B cell (primary cell): ENCODE measurements at regions not wholly inside any gene's neighbourhood (a gene's known extent, or its start where the extent isn't known, plus 50 kb on each side); places are given as distances from the start of the nearest gene placed in this dataset.

ENCODE experiments used
- ATAC-seq: fragments of 200-7000 bp; cut with Tn5 transposase; one replicate; pipeline ENCODE4 v1.10.0; 2021; ENCODE audit warnings: low read depth, mild to moderate bottlenecking, moderate number of reproducible peaks, moderate library complexity
- CTCF ChIA-PET: fragments of 350-600 bp; sonication (Branson Sonifier 250); formaldehyde crosslinking; loops from one replicate; lab custom pipeline; 2021; ENCODE audit warnings: antibody characterized with exemption, inconsistent platforms; lab: Charles Lee
- POLR2A ChIA-PET: fragments of 350-600 bp; sonication (Branson Sonifier 250); formaldehyde crosslinking; loops from one replicate; lab custom pipeline; 2021; ENCODE audit warnings: antibody characterized with exemption; lab: Charles Lee
- DNase-seq: peaks from one replicate; pipeline ENCODE4 v3.0.0; 2013
- H2AFZ ChIP-seq: 2 replicates; pipeline ENCODE4 v1.6.1; 2012; ENCODE audit warnings: mild to moderate bottlenecking, low read depth, low read length; ENCODE audit not compliant: insufficient read depth, poor library complexity, severe bottlenecking
- H3K27ac ChIP-seq, 2 donors: 1 replicate in 1 of 2; 2 replicates in 1 of 2; pipeline ENCODE4 v1.5.1; 2012 to 2013; ENCODE audit warnings: low read length in 2 of 2, mild to moderate bottlenecking in 2 of 2, moderate library complexity in 1 of 2
- H3K27me3 ChIP-seq, 4 experiments: fragments of 200-600 bp in 1 of 4; sonication (generic) in 1 of 4; replicated peaks in 1 of 4; 1 replicate in 2 of 4; 2 replicates in 2 of 4; pipeline versions ENCODE4 v1.6.1 to v1.7.0; 2013 to 2016; ENCODE audit warnings: low read length in 3 of 4, mild to moderate bottlenecking in 2 of 4, mixed read lengths in 1 of 4, moderate library complexity in 1 of 4; ENCODE audit not compliant: insufficient read depth in 4 of 4, control insufficient read depth in 3 of 4; ENCODE audit errors: control extremely low read depth in 1 of 4
- H3K36me3 ChIP-seq, 2 experiments: replicated peaks in 1 of 2; 1 replicate in 1 of 2; 2 replicates in 1 of 2; pipeline versions ENCODE4 v1.6.1 to v1.7.1; 2013; ENCODE audit warnings: low read length in 1 of 2; ENCODE audit not compliant: insufficient read depth in 2 of 2, control insufficient read depth in 1 of 2; ENCODE audit errors: control extremely low read depth in 1 of 2, extremely low read depth in 1 of 2
- H3K4me1 ChIP-seq, 2 donors: fragments of 200-600 bp in 1 of 2; sonication (generic) in 1 of 2; 1 replicate in 1 of 2; 2 replicates in 1 of 2; pipeline versions ENCODE4 v1.5.1 to v1.6.1; 2013 to 2017; ENCODE audit warnings: low read length in 2 of 2; ENCODE audit not compliant: control insufficient read depth in 2 of 2, insufficient read depth in 2 of 2
- H3K4me2 ChIP-seq: replicated peaks from 2 replicates; pipeline ENCODE3; 2012; ENCODE audit warnings: mild to moderate bottlenecking, low read depth, low read length; ENCODE audit not compliant: poor library complexity, severe bottlenecking
- H3K4me3 ChIP-seq, 5 experiments: fragments of 200-600 bp in 1 of 5; sonication (generic) in 1 of 5; 1 replicate in 3 of 5; 2 replicates in 2 of 5; pipeline versions ENCODE4 v1.5.1 to v1.7.0; 2011 to 2016; ENCODE audit warnings: low read length in 4 of 5, mild to moderate bottlenecking in 4 of 5, low read depth in 2 of 5, control low read depth in 1 of 5, moderate library complexity in 1 of 5; ENCODE audit not compliant: insufficient read depth in 1 of 5; ENCODE audit errors: control extremely low read depth in 1 of 5, extremely low read depth in 1 of 5
- H3K79me2 ChIP-seq: fragments of 200-600 bp; sonication (generic); one replicate; pipeline ENCODE4 v1.6.0; 2016; ENCODE audit warnings: low read length; ENCODE audit not compliant: control insufficient read depth, insufficient read depth
- H3K9ac ChIP-seq: fragments of 200-600 bp; sonication (generic); 2 replicates; pipeline ENCODE4 v1.6.1; 2017; ENCODE audit warnings: mild to moderate bottlenecking, low read length, moderate library complexity
- H3K9me3 ChIP-seq, 3 donors: one replicate each; pipeline versions ENCODE4 v1.6.1 to v1.7.1; 2013; ENCODE audit warnings: low read length in 2 of 3; ENCODE audit not compliant: control insufficient read depth in 2 of 3, insufficient read depth in 1 of 3; ENCODE audit errors: control extremely low read depth in 1 of 3
- H4K20me1 ChIP-seq: 2 replicates; pipeline ENCODE4 v1.6.0; 2012; ENCODE audit warnings: mild to moderate bottlenecking, low read length; ENCODE audit not compliant: insufficient read depth, control insufficient read depth, poor library complexity, severe bottlenecking
- H3K27ac Mint-ChIP-seq: one replicate; pipeline ENCODE4 v1.8.0; 2021; ENCODE audit warnings: mixed read lengths
- H3K27me3 Mint-ChIP-seq: one replicate; pipeline ENCODE4 v1.8.0; 2021; ENCODE audit warnings: mixed read lengths
- H3K4me1 Mint-ChIP-seq: one replicate; pipeline ENCODE4 v1.8.0; 2021; ENCODE audit warnings: mixed read lengths
- H3K4me3 Mint-ChIP-seq: one replicate; pipeline ENCODE4 v1.8.0; 2021; ENCODE audit warnings: mixed read lengths
- H3K9me3 Mint-ChIP-seq: one replicate; pipeline ENCODE4 v1.8.0; 2022; ENCODE audit warnings: mixed read lengths; ENCODE audit not compliant: insufficient read depth
- CTCF ChIP-seq: fragments of 200-600 bp; IDR thresholded peaks from one replicate; pipeline ENCODE4 v1.8.0; 2022; ENCODE audit warnings: antibody characterized with exemption, mild to moderate bottlenecking
- EZH2 ChIP-seq: IDR thresholded peaks from 2 replicates; pipeline ENCODE4 v1.6.1; 2012; ENCODE audit warnings: borderline replicate concordance, low read depth, mild to moderate bottlenecking, moderate library complexity, low read length; ENCODE audit not compliant: insufficient read depth, poor library complexity, severe bottlenecking
- WGBS: methylation state at CpG from one replicate; pipeline ENCODE4 v1.1.5; 2013; ENCODE audit warnings: missing lambda C conversion rate; ENCODE audit not compliant: insufficient coverage; 5-methylcytosine and 5-hydroxymethylcytosine counted together
- intact Hi-C: fragments of 100-400 bp; cut with micrococcal nuclease; formaldehyde crosslinking; loops from one replicate; pipeline ENCODE4 v1.10.0; 2022

- ATAC-seq (no peak), DNase-seq (no peak)
- H3K9ac ChIP-seq: no peak overlapping the region
- Mint-ChIP-seq H3K9me3 (no peaks in the 10 kb centered on the region), H3K4me1 (no peaks in the 10 kb centered on the region), H3K27ac (no peak overlapping the region), H3K4me3 (no peak overlapping the region), H3K27me3 (peaks cover 4% of the 10 kb centered on the region)
- no peaks in the 10 kb centered on the region for H4K20me1 ChIP-seq
- no peak overlapping the region for H3K4me2 ChIP-seq
- H3K4me1 ChIP-seq: no peaks in the 10 kb centered on the region
- no peaks in the 10 kb centered on the region for H3K9me3 ChIP-seq
- ChIA-PET POLR2A (no interaction called here), CTCF (no interaction called here)
- intact Hi-C loops: no loop called here
- no peak for TF ChIP-seq CTCF
- no peak for TF ChIP-seq EZH2
- WGBS: 97% methylated on average over 9 of the region's 9 CpGs
- H3K27me3 ChIP-seq: no peaks in the 10 kb centered on the region
- H2AFZ ChIP-seq: no peak overlapping the region
- no peak overlapping the region for H3K4me3 ChIP-seq
- no peaks in the 10 kb centered on the region for H3K79me2 ChIP-seq
- H3K27ac ChIP-seq: no peak overlapping the region
- no peaks in the 10 kb centered on the region for H3K36me3 ChIP-seq
Measured at GRCh38 chr3:181457190-181457589, 254.5 kb upstream of the SOX2 start.

GRCh38 chr3:181455276-181455675 lies 256.4 kb upstream of the SOX2 start:
- ChIA-PET POLR2A (no interaction called here), CTCF (no interaction called here)
- intact Hi-C loops: no loop called here
- no peak overlapping the region for H3K4me3 Mint-ChIP-seq
- H3K4me3 ChIP-seq: no peak overlapping the region
- no peak overlapping the region for H2AFZ ChIP-seq
- H3K9me3 ChIP-seq: no peaks in the 10 kb centered on the region
- H3K9ac ChIP-seq: no peak overlapping the region
- H3K4me1 ChIP-seq: no peaks in the 10 kb centered on the region
- no peaks in the 10 kb centered on the region for H3K36me3 ChIP-seq
- no peak for TF ChIP-seq CTCF
- no peak for TF ChIP-seq EZH2
- H3K79me2 ChIP-seq: no peaks in the 10 kb centered on the region
- H3K27ac ChIP-seq: no peak overlapping the region
- no peaks in the 10 kb centered on the region for H4K20me1 ChIP-seq
- DNase-seq (no peak), ATAC-seq (no peak)
- H3K27me3 ChIP-seq: no peaks in the 10 kb centered on the region
- no peak overlapping the region for H3K27ac Mint-ChIP-seq
- H3K4me2 ChIP-seq: no peak overlapping the region
- no peaks in the 10 kb centered on the region for H3K4me1 Mint-ChIP-seq
- peaks cover 3% of the 10 kb centered on the region for H3K9me3 Mint-ChIP-seq
- no peaks in the 10 kb centered on the region for H3K27me3 Mint-ChIP-seq
- no CpG with 5 or more reads among the region's 1 CpG for WGBS
